VCaP (cell line): ENCODE measurements at regions not wholly inside any gene's neighbourhood (a gene's known extent, or its start where the extent isn't known, plus 50 kb on each side); places are given as distances from the start of the nearest gene placed in this dataset.
"Not testable (repeated sequence)": the region's sequence is repeated elsewhere in the genome, so short reads cannot be mapped to it uniquely, and the experiment has no call there.

Experiments used
- H3K27ac ChIP-seq: fragments of 450-650 bp; 2 replicates; pipeline ENCODE4 v1.5.1; 2017
- TF ChIP-seq, protein P1 (sequence below): fragments of 450-650 bp; conservative IDR thresholded peaks from 2 replicates; pipeline ENCODE4 v1.5.1; 2017; ENCODE audit warnings: mild to moderate bottlenecking, moderate library complexity

DNA sequence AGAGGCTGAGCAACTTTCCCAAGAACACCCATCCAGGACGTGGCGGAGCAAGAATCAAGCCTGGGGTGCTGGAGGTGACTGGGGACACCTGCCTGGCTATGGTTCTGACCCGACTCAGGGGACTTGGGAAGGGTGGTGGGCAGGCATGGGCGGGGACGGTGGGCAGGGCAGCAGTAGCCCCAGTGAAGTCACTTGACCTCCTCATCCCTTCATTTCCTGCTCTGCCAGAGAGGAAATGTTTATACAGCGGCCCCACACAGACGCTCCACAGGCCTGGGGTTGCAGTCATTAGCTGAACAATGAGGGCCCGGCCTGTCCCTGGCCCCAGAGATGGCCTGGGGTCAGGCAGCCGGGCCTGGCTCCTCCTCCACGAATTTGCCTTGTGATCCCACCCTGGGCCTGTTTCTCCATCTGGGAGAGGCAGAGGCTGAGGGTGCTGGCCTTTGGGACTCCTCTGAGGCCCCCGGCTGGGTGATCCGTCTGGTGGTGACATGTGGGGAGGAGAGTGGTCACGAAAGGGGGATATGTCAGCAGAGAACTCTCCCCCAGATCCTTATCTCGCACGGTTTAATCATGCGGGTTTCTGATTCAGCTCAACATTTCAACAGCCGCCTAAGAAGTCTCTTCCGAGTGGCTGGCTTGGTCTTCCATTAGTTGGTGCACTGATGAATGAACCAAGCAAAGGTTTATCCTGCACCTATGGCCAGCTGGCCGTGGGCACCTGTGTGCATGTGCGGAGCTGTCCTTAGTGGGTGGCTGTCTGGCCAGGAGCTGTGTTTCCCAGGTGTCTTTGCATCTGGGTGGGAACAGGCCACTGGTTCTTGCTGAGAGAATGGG, 175.9 kb downstream of the IRF8 start:
- H3K27ac ChIP-seq: no peak overlapping the region
- TF ChIP-seq, protein P1, sequence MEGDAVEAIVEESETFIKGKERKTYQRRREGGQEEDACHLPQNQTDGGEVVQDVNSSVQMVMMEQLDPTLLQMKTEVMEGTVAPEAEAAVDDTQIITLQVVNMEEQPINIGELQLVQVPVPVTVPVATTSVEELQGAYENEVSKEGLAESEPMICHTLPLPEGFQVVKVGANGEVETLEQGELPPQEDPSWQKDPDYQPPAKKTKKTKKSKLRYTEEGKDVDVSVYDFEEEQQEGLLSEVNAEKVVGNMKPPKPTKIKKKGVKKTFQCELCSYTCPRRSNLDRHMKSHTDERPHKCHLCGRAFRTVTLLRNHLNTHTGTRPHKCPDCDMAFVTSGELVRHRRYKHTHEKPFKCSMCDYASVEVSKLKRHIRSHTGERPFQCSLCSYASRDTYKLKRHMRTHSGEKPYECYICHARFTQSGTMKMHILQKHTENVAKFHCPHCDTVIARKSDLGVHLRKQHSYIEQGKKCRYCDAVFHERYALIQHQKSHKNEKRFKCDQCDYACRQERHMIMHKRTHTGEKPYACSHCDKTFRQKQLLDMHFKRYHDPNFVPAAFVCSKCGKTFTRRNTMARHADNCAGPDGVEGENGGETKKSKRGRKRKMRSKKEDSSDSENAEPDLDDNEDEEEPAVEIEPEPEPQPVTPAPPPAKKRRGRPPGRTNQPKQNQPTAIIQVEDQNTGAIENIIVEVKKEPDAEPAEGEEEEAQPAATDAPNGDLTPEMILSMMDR: no peak

DNA sequence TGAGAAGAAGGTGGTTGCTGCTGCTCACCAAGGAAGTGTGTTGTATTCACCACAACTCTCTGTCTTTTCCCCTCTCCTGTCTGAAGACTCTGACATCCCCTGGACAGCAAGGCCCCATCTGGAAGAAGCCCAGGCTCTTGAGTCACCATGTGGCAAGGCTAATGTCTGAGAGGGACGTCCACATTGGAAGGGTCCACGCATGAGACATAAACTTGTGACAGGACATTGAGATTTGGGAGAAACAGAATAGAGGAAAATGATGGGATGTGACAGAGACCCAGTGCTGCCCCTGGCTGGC, 176.5 kb downstream of the IRF8 start:
- H3K27ac ChIP-seq: no peak overlapping the region
- TF ChIP-seq, protein P1: no peak

DNA sequence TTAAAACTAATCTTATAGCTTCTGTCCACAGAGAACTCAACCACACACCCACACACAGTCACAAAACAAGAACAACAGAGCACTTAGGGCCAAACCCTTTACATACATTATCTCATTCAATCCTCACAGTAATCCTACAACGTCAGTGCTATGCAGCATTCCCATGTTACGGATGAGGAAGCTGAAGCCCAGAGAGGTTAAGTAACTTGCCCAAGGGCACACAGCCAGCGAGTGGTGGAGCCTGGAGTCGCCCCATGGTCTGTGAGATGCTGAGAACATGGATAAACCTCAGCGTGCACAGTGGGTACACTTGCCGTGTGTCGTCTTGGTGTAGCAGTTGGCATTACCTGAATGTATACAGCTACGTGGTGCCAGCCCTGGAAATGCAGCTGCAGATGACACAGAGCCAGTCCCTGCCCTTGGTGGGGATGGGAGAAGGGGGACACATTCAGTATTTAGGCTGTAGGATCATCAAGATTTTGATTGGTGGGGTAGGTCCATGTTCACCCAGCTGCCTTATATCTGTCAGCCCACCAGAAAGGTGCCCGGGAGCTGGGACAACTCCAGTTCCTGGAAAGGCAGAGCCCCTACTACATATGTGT, 177.0 kb downstream of the IRF8 start:
- H3K27ac ChIP-seq: no peak overlapping the region
- TF ChIP-seq, protein P1: no peak

DNA sequence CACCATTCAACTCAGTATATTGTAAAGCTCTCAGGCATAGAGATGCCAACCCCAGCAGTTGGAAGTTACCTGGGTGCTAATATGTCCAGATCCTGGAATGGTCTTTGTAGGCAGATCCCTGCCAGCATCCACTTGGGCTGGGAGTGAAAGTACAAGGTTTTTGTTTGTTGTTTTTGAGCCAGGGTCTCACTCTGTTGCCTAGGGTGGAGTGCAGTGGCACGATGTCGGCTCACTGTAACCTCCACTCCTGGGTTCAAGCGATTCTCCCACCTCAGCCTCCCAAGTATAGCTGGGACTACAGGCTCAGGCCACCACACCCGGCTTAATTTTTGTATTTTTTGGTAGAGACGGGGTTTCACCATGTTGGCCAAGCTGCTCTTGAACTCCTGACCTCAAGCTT, 177.6 kb downstream of the IRF8 start:
- H3K27ac ChIP-seq: no peak overlapping the region
- TF ChIP-seq, protein P1: no peak

DNA sequence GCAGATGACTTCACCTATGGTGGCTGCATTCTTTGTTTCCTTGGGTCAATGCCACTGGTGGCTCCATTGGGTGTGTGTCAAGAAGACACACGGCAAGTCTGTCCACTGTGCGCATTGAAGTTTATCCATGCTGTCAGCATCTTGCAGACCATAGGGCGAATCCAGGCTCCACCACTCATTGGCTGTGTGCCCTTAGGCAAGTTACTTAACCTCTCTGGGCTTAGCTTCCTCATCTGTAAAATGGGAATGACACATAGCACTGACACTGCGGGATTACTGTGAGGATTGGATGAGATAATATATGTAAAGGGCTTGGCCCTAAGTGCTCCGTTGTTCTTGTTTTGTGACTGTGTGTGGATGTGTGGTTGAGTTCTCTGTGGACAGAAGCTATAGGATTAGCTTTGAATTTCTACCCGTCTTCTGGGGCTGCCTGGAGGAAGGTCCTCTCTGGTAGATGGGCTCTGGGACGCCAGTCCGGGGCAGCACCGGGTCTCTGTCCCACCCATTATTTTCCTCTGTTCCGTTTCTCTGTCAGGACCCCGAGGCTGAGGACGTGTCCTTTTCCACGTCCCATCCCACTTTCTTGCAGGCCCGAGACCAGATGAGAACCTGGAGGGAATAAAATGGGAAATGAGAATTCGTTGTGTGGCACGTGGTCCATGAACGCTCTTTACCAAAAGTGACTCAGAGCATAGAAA, 178.4 kb downstream of the IRF8 start:
- H3K27ac ChIP-seq: no peak overlapping the region
- TF ChIP-seq, protein P1: no peak

DNA sequence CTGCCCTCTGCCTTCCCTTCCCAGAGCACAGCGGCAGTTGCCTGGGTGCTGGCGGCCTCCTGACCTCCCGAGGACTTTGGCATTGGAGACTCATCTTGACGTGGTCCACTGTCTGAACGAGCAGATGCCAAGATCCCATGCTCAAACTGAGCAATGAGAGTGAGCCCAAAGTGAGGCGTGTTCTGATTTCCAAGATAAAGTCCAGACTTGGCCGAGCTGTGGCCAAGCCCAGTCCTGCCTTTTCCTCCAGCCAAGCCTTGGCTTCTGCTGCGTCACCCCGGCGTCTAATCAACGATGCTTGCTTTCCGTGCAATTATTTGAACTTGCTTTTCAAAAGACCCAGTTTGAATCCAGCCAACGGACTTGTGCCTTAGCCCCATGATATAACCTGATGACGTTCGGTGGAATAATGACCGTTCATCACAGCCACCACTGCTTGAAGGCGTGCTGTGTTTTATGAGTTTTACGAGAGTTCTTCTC, 179.2 kb downstream of the IRF8 start:
- TF ChIP-seq, protein P1: no peak
- no peak overlapping the region for H3K27ac ChIP-seq

DNA sequence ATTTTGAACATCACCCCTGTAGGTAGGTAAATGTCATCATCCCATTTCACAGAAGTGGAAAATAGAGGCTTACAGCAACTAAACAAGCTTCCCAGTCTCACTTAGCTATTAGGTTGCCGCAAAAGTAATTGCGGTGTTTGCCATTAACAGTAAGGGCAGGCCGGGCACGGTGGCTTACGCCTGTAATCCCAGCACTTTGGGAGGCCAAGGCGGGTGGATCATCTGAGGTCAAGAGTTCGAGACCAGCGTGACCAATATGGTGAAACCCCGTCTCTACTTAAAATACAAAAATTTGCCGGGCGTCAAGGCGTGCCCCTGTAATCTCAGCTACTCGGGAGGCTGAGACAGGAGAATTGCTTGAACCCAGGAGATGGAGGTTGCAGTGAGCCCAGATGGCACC, 179.7 kb downstream of the IRF8 start:
- not testable (repeated sequence) for H3K27ac ChIP-seq
